ENCODE measurements at regions not wholly inside any gene's neighbourhood (a gene's known extent, or its start where the extent isn't known, plus 50 kb on each side); places are given as distances from the start of the nearest gene placed in this dataset.
A peak's percentile ranks its signal among the peaks of the same experiment; 100 is the strongest.
"Not testable (repeated sequence)": the region's sequence is repeated elsewhere in the genome, so short reads cannot be mapped to it uniquely, and the experiment has no call there.

DNA sequence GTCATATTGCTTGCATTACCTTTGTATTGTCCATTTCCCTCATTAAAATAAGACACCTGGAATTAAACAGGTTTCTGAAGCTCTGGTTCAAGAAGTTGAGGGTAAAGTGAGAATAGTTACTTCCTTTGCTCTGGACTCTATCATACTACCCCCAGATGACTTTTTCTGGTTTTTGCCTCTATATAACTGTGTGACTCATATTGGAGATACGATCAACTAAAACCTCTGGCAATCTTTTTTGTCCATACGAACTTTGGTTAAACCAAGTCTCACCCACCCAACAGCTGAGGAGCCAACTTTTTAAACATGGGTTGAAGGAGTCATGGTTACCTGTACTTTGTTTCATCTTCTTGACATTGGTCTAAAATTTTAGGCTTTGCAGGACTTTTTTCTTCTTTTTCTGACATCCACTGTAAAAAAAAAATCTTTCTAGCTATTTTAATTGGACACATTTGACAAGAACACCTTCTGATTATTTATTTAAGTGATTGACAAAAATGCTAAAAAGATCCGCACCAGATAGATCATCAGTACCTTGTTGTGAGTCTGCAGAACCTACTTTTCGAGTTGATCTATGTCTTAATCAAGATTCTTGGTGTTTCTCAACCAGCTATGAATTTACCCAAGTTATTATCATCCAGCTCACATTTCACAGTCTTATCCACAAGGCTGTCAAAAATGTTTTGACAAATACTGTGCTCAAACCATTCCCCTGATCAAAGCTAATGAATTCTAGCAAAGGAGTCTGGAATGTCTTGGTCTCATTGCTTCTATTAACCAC is 166.0 kb downstream of the IPO8 start:
- in situ Hi-C loops (cut with HindIII; ENCODE audit: low sequenced_read_pairs) = no loop called here
- no peak overlapping the region for H3K4me3 ChIP-seq (ENCODE audit: low read depth, low read length)
- no peak for TF ChIP-seq CTCF (IDR thresholded peaks at IDR 0.05; ENCODE audit: low read depth, low read length)
- no peak for DNase-seq (ENCODE audit: low read depth, low spot score)

DNA sequence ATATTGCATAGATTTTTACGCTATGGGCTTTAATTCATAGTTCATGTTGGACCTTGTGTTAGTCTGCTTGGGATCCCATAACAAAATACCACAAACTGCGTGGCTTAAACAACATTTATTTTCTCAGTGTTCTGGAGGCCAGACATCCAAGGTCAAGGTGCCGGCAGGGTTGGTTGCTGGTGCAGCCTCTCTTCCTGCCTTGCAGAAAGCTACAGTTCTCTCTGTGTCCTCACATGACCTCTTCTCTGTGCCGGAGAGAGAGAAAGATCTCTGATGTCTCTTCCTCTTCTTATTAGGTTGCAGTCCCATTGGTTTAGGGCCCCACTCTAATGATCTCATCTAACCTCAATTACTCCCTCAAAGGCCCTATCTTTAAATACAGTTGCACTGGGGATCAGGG is 170.5 kb downstream of the IPO8 start:
- no peak overlapping the region for H3K4me3 ChIP-seq (ENCODE audit: low read depth, low read length)
- in situ Hi-C loops (cut with HindIII; ENCODE audit: low sequenced_read_pairs) = no loop called here
- DNase-seq (ENCODE audit: low read depth, low spot score) = no peak
- no peak for TF ChIP-seq CTCF (IDR thresholded peaks at IDR 0.05; ENCODE audit: low read depth, low read length)

DNA sequence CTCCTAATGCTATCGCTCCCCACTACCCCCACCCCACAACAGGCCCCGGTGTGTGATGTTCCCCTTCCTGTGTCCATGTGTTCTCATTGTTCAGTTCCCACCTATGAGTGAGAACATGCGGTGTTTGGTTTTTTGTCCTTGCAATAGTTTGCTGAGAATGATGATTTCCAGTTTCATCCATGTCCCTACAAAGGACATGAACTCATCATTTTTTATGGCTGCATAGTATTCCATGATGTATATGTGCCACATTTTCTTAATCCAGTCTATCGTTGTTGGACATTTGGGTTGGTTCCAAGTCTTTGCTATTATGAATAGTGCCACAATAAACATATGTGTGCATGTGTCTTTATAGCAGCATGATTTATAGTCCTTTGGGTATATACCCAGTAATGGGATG is 175.4 kb downstream of the IPO8 start:
- in situ Hi-C loops (cut with HindIII; ENCODE audit: low sequenced_read_pairs); H3K4me3 ChIP-seq (ENCODE audit: low read depth, low read length); DNase-seq (ENCODE audit: low read depth, low spot score): not testable (repeated sequence)

DNA sequence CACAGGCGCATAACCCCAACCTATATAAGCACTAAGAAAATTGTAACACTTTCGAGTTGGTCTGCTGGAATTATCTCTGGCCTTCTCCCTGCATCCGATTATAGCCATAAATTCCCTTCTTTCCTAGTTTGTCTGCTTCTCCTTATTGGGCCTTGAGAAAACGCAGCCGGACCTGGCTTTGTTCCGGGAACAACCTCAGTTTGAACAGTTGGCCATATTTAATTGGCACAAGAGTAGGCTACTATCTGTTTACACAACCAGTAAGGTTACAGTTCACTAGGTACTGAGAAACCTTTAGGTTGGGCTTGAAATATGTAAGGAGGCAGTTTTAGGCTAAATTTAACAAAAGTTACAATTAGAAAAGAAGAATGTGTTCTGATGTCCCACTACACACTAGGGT is 176.1 kb downstream of the IPO8 start:
- no peak for TF ChIP-seq CTCF (IDR thresholded peaks at IDR 0.05; ENCODE audit: low read depth, low read length)
- H3K4me3 ChIP-seq (ENCODE audit: low read depth, low read length) = no peak overlapping the region
- no peak for DNase-seq (ENCODE audit: low read depth, low spot score)
- in situ Hi-C loops (cut with HindIII; ENCODE audit: low sequenced_read_pairs) = no loop called here

GRCh38 chr12:30517320-30517719 is 178.3 kb downstream of the IPO8 start:
- TF ChIP-seq CTCF (IDR thresholded peaks at IDR 0.05; ENCODE audit: low read depth, low read length) = no peak
- in situ Hi-C loops (cut with HindIII; ENCODE audit: low sequenced_read_pairs) = no loop called here
- no peak for DNase-seq (ENCODE audit: low read depth, low spot score)
- no peak overlapping the region for H3K4me3 ChIP-seq (ENCODE audit: low read depth, low read length)

- in situ Hi-C loops (cut with HindIII; ENCODE audit: low sequenced_read_pairs) = no loop called here
- no peak overlapping the region for H3K4me3 ChIP-seq (ENCODE audit: low read depth, low read length)
- peak; percentile 38 for TF ChIP-seq CTCF (IDR thresholded peaks at IDR 0.05; ENCODE audit: low read depth, low read length)
- peak; percentile 37 for DNase-seq (ENCODE audit: low read depth, low spot score)
These were observed 180.3 kb downstream of the IPO8 start for GRCh38 chr12:30515351-30515750.

GRCh38 chr12:30514666-30515065 is 181.0 kb downstream of the IPO8 start:
- no peak for TF ChIP-seq CTCF (IDR thresholded peaks at IDR 0.05; ENCODE audit: low read depth, low read length)
- H3K4me3 ChIP-seq (ENCODE audit: low read depth, low read length) = no peak overlapping the region
- in situ Hi-C loops (cut with HindIII; ENCODE audit: low sequenced_read_pairs) = no loop called here
- DNase-seq (ENCODE audit: low read depth, low spot score) = no peak
